ENCODE measurements at regions not wholly inside any gene's neighbourhood (a gene's known extent, or its start where the extent isn't known, plus 50 kb on each side); places are given as distances from the start of the nearest gene placed in this dataset.

- no peak for DNase-seq
These were observed 93.6 kb upstream of the ISX start for GRCh38 chr22:34972191-34972897.

GRCh38 chr22:34973016-34973415 lies 92.9 kb upstream of the ISX start:
- no peak for DNase-seq

- DNase-seq = no peak
These were observed 92.0 kb upstream of the ISX start for GRCh38 chr22:34973926-34974325.

DNA sequence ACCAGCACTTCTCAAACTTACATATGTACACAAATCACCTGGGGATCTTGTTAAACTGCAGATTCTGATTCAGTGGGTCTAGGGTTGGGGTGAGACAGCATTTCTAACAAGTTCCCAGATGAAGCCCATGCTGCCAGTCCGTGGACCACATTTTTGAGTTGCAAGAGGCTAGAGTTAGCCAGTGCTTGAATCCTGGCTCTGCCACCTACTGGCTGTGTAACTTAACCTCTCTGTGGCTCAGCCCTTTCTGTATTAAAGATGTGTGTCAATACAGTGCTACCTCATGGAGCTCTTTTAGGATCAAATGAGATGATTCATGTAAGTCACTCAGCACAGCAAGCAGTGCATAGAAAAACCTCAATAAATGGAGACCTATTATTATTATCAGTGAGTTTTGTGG lies 90.2 kb upstream of the ISX start:
- DNase-seq = no peak

DNA sequence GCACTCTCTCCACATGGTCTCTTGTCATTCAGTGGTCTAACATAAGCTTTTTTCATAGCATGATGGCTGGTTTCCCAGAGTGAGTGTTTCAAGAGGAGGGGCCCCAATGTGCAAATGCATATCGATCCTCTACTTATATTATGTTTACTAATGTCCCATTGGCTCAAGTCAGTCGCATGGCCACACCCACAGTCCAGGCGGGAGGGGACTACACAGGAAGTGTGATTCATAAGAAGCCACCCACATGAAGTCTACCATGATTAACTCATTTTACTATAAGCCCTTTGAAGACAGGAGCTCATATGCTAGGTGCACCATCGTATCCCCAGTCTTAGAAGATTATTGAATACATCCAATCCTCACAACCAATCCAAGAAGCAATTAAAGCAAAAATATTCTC lies 89.5 kb upstream of the ISX start:
- DNase-seq = no peak

- no peak for DNase-seq
These were observed 89.1 kb upstream of the ISX start for GRCh38 chr22:34976886-34977285.

DNA sequence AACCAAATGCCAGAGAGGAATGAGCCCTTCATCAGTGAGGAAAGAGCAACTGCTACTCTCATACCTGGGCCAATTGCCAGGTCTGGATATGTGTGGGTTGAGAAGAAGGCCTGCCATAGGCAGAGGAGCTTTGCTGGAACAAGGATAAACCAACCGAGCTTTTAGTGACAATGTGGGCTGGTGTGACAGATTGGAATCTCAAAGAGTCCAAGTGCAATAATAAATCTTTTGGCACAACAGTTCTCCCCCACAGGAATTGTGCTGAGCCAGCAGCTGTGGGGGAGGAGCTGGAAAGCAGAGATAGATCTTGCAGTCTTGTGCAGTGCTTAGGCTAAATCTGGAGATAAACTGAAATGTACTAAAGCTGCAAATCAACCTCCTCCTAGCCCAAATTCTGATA lies 79.4 kb upstream of the ISX start:
- no peak for DNase-seq

GRCh38 chr22:34992672-34993071 lies 73.3 kb upstream of the ISX start:
- no peak for DNase-seq

GRCh38 chr22:34993548-34993947 lies 72.4 kb upstream of the ISX start:
- no peak for DNase-seq

DNA sequence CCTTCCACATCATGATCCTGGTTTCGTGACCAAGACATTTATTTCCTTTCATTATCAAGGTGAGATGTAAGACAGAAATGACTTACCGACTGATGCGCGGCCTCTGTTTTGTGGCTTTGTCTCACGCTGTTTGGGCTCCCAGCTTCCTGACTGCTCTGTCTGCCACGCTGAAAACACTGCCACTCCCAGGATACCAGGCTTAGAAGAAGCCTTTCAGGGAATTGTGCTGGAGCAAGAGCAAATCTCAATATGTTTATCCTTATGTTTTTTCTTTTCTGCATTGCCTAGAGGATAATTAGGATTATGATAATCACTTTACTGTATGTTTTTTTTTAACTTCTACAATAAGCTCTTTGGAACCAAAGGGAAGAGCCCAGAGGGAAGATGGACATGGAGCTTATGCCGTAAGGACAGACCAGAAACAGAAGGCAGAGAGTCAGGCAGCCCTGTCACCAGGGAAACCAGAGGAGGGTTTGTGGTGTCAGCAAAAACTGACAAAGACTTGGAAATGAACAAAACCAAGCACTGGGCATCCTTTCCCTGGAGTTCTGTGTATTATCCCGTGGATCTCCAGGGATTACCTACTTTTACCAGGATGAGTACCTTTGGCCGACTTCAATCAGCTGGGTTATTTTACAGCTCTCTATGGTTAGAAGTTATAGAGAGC lies 68.2 kb upstream of the ISX start:
- peak in 1 of 56 donors; percentile 2 for DNase-seq

DNA sequence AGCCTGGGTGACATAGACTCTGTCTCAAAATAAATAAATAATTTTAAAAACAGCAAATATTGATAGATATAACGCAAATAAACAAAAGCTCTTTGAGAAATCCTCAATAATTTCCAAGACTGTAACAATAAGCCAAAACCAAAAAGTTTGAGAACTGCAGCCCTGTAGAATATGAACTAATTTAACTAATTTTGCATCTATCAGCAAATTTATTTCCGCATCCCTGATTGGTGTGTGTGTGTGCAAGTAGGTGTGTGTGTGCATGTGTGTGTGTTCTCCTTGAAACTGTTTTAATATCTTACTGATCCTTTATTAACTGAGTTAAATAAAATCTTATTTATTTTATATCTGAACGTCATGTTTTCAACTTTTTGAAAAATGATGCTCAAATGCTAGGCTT lies 67.0 kb upstream of the ISX start:
- no peak for DNase-seq

DNA sequence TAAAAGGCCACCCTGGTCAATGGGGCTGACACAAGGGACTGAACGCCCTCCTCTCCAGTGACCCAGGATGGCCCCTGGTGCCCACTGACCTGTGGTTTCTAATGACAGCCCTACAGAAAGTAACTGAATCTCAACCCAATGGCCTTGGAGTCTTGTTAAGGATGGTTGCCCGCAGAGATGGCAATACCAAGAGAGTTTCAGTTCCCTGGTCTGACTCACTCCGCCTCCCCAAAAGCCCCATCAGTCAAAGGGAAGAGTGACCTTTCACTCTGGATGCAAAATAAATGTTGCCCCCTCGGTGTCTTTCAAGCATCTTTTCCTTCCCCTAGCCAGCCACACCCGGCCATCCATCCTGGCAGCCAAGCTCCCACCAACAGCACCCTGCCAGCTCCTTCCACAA lies 57.7 kb upstream of the ISX start:
- DNase-seq = no peak

GRCh38 chr22:35010543-35010942 lies 55.4 kb upstream of the ISX start:
- no peak for DNase-seq

DNA sequence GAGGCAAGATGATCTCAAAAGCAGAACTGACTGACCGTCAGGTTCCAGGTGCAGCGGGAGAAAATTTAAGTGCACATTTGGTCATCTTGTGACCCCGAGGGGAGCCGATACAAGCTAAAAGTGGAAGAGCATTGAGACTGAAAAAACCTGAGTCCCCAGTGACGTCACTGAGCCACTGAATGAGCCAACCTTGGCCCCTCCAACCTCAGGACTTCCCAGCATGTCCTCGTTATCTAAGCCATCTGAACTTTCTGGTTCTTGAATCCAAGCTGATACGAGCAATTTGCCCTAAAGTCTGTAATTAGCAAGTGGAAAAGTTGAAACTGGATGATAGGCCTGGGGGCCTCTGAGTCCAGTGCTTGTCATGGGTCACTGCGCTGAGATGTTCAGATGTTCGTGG lies 51.1 kb upstream of the ISX start:
- DNase-seq = no peak

All from nucleus accumbens (tissue), 56 donors.